Nucleus accumbens (tissue), 56 donors: ENCODE measurements at regions not wholly inside any gene's neighbourhood (a gene's known extent, or its start where the extent isn't known, plus 50 kb on each side); places are given as distances from the start of the nearest gene placed in this dataset.

Source experiments
- DNase-seq, 56 donors: peaks; one replicate each; lab custom pipeline; 2025; lab: John Stamatoyannopoulos, UW

DNA sequence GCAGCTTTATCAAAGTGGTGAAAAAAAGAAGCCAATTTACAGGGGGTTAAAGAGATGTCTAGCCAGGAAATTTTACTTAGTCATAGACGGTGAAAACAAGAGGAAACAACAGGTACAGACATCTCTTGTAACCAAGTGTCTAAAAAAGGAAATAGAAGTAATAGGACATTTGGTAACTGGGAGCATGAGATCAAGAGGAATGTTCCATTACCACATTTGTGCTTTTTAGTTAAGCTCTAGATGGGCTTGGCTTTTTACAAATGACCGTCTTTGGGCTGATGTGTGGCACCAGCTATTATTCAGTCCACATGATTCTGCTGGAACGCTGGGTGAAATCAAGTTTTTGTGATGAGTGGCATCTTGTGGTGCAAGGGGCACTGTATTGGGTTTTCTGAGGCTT is 179.5 kb downstream of the SMIM20 start:
- no peak for DNase-seq

DNA sequence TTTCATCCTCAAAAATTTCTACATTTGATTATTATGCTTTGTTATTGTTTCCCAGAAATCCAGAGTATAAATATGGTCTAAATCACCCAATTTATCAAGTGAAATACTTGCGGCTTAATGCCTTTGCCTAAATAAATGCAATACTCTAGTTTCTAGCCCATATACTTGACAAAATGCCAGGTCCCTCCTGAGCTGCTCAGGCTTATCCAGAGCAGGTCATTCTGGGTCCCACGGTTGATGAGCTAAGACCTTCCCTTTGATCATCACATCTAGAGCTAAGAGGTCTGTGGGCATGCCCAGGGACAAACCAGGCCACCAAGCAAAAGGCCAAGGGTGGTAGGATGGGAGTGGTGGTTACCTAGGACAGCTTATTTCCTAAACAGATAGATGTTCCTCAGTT is 180.1 kb downstream of the SMIM20 start:
- DNase-seq, result no peak

DNA sequence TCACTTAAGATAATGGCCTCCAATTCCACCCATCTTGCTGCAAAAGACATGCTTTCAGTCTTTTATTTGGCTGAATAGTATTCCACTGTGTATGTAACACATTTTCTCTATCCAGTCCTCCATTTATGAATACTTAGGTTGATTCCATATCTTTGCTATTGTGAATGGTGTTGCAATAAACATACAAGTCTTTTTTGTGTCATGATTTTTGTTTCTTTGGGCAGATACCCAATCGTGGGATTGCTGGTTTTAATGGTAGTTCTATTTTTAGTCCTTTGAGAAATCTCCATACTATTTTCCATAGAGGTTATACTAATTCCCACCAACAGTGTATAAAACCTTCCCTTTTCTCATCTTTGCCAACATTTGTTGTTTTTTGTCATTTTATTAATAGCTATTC is 180.9 kb downstream of the SMIM20 start:
- no peak for DNase-seq

DNA sequence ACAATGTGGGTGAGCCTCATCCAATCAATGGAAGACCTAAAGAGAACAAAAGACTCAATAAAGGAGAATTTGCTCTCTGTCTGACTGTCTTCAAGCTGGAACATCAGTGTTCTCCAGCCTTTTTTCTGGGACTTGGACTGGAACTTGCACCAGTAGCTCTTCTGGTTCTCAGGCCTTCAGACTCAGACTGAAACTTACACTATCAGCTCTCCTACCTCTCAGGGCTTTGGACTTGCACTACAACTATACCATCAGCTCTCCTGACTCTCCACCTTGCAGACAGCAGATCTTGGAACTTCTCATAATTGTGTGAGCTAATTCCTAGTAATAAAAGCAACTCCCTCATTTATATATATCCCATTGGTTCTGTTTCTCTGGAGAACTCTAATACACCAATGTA is 185.9 kb downstream of the SMIM20 start:
- DNase-seq, result no peak

DNA sequence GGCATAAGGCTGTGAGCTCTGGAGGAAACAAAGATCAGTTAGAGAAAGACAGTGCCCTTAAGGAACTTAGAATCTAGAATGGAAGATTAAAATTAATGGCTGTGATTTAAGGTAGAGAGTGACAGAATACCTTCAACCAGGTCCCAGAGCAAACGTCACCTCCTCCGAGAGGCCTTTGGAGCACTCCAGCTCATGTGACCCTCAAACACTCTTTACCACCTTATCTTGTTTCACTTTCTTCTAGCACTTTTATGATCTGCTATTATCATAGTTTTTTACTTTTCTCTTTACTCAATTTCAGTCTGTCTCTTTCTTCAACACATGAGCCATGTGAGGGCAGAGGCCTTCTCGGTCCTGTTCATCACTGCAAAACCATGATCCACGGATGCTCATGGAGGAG is 187.0 kb downstream of the SMIM20 start:
- no peak for DNase-seq

DNA sequence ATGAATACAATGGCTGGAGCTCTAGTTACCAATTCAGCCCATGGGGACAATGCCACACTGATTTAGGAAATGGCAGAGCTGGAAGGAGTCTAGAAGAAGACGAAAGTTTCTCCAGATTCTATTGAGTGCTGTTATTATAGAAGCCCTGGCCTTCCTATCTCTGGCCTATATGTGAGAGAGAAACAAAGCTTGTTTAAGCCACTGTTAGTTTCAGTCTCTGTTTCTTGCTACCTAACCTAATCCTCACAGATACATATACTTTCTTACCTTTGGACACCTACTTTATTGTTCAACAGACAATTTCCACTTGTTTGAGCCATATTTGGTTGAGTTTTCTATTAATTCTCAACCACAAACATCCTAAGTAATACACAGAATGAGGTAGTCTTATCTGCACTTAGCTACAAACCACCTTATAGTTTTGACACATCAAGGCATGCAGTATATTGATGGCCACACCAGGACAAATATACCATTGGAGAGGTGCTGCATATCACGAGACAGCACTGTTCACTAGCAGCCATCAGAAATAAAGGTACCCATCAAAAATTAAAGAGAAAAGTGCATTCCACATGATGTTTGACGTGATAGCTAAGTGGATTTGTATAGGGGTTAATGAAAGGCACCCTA is 190.2 kb downstream of the SMIM20 start:
- no peak for DNase-seq

DNA sequence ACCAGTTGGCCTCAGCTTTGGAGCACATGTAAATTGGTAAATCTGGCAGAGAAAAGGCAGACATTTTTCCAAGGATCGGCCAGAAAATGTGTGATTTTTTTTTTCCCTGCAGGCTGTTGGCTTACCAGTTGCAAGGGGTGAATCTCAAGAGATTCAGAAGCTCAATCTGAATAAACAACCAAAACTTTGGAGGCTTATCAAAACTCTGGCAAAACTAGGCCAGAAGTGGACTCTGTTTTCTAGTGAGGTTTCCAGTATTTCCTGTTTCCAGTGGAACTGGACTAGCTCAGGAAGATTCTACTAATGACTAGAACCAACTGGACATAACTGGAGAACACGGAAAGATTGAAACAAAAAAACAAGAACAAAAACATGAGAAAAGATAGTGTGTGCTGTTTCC is 191.3 kb downstream of the SMIM20 start:
- no peak for DNase-seq

DNA sequence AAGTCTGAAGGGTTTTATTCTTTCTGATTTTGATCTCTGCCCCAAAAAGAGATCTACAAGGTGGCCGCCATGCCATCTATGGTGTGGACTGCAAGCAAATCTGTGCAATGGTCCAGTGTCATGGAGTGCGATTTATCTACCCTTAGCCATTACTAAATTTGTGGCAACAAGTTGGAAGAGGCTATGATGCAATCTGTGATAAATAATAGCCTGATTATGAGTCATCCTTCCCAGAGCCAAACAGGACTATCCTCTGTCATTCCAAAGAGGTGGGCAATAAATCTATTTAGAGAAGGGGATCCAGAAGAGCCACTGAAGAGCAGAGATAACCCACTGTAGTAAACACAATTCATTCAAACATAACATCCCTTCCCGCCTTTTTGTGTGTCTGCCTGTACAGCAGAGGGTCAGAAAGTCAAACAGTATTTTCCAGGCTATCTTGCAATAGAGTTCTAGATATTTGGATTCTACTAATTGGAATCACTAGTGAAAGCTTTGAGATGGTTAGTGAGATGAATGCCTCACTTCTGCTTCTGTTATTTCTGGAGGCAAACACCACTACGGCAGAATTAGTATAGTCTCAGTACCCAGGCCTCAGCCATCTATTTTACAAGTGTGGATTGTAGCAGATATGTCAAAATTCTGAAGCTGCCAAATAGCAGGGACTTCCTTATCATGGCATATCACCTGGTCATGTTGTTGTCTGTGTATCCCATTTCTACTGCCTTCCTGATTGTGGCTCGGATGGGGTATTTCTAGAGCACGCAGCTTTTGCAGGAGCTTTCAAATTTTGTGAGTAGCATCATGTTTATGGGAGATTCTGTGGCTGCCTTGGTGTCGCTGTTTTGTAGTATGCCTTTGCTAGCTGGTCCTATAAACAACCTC is 192.0 kb downstream of the SMIM20 start:
- DNase-seq, result no peak

DNA sequence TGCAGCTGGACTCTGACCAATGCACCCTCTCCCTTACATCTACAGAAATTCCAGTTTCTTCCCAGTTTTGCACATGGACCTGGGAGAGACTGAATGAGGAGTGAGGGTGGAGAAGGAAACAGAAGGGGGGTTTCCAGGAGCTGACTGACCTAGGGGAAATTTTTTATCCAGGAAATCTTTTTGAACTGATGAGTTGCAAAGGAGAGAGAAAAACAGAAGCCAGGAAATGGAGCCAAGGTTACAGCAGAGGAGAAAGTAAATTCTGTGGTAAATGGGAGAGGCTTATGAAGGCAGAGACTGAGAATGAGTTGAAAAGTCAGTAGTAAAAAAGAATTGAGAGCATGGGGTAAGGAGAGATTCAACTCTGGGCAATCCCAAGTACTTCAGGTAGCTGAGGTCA is 192.8 kb downstream of the SMIM20 start:
- DNase-seq, result no peak

DNA sequence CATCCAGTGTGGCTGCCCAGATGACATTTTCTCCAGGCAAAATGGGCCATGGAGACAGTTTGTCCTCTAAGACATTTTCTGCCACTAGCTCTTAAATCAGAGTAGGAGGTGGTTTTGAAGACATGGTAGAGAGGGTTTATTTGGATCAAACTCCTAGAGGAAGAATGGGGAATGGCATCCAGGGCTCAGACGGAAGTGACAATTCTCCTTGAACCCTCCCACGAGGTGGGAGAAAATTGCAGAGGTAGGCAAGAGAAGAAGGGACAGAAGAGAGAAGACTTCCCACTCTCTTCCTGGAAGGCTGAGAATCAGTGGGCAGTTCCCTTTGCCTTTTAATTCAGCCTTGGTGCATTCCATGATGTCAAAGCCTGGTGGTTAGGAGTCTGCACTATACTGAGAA is 194.0 kb downstream of the SMIM20 start:
- DNase-seq, result no peak

DNA sequence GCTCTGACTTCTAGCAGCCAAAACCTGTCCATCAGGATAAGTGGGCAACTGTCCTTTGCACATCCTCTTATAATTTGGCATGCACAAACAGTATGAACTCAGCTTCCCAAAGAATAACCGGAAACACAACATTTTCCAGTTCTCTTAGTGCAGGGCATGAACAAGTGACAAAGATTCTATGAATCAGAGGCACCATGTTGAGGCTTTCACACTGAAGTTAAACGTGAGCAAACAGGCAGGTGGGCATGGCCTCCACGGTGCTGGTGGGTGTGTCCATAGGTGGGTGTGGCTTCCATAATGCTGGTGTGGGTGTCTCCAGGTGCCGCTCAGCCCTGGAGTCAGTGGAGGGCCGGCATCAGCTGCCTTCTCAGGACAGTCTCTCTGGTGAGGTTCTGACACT is 196.5 kb downstream of the SMIM20 start:
- no peak for DNase-seq

DNA sequence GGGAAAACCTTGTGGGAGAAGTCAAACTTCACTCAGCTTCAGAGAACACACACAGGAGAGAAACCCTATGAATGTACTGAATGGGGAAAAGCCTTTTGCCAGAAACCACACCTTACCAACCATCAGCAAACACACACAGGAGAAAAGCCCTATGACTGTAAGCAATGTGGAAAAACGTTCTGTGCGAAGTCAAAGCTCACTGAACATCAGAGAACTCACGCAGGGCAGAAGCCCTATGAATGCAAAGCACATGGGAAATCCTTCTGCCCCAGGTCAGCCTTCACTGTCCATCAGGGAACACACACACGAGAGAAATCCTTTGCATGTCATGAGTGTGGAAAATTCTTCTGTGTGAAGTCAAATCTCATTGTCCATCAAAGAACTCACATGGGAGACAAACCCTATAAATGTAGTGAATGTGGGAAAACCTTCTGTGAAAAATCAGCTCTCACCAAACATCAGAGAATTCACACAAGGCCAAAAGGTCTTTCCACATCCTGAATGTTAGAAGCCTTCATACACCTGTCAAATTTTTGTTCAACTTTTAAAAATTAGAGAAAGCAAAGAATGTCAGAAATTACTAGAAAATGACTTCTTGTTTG is 199.4 kb downstream of the SMIM20 start:
- no peak for DNase-seq

DNA sequence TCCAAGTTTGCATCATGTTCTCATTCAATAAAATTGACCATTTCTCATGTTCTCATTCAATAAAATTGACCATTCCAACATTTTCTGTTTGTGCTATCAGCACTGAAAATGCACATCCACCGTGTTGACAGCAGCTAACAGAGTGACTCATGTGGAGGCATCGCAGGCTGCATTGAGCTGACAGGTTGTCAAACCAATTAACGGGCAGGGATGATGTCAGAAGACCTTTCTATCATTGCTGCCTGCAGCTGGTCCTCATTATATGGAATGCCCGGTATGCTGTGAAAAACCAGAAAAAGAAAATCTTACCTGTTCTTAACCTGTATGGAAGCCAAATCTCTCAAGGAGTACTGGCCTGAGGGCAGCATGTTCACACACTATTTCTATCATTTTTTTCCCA is 202.0 kb downstream of the SMIM20 start:
- no peak for DNase-seq

DNA sequence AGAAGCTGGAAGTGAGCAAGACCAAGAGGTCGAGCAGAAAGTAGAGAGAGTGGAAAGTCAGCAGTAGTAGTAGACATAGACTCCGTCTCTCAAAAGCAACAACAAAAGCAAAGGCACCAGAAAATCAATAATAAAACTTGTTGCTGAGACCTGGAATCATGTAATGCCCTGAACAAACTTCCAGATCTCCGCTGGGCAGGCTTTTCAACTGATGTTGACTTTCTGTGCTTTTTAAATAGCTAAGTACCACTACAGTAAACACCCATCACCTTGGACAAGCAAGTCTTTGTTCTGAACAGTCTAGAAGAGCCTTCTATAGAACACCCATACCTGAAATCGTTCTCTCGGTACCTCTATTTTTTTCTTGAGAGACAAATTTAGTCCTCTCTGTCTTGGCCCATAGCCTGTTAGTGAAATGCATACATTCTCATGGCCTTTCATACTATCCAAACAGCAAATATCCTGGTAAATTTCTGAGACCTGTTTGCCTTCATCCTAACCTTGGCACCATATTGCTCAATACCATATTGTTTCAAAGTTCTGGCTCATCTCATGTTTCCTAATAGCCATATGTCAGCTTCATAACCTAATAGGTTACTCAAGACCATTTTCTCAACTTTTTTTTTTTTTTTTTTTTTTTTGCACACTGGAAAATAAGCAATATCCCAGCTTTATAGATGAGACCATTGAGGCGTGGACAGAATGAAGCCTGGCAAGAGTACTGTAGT is 200.6 kb upstream of the RBPJ start:
- no peak for DNase-seq

DNA sequence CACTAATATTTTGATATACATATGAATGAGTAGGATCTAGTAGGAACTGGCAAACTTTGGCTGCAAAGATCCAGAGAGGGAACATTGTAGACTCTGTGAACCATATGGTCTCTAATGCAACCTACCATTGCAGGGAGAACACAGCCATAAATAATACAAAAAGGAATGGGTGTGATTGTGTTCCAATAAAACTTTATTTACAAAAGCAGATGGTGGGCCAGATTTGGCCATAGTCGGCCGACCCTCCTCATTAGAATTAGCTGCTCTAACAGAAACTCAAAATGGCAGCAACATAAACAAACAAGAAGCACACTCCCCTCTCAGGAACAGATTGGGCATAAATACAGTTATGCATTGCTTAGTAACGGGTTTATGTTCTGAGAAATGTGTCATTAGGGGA is 198.1 kb upstream of the RBPJ start:
- DNase-seq, result no peak

DNA sequence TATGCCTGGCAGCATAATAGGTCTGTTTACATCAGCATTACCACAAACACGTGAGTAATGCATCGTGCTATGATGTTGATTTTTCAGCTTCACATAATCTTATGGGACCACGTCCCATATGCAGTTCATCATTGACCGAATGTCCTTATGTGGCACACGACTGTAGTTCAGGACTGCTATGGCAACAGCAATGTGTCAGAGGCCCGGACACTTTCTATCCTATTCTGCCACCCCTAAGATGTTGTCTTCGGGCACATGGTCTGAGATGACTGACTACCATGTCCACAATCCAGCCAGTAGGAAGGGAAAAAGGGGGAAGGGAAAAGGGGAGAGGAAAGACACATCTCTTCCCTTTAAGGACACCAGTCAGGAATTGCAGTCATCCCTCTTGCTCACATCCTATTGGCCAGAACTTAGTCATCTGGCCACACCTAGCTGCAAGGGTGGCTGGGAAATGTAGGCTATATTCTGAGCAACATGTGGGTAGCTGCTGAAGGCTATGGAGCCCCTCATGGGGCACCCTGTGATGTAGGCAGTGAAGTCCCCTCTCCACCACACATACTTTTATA is 196.0 kb upstream of the RBPJ start:
- DNase-seq, result no peak

DNA sequence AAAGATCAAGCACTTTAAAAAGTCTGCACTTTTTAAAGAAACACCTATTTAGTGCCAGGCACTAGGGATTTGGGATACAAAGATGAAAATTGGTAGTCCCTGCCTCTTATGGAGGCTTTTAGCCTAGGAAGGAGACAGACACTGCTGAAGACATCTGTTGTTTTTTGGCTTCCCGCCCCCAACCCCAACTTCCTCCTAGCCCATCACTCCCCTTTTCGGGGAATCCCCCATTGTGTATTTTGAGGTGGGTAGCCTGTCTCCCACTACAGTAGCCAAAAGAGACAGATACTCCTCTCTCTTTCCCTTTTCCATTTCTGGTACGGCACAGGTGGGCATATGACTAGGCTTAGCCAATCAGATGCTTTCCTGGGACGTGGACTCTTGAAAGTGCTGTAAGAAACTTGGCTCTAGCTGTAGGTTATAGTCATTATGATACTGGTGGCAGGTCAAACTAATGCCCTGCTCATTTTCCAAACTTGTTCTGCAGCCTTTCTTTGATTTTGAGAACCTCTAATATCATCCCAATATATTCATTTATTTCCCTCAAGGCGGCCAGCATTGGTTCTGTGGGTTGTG is 194.6 kb upstream of the RBPJ start:
- no peak for DNase-seq

DNA sequence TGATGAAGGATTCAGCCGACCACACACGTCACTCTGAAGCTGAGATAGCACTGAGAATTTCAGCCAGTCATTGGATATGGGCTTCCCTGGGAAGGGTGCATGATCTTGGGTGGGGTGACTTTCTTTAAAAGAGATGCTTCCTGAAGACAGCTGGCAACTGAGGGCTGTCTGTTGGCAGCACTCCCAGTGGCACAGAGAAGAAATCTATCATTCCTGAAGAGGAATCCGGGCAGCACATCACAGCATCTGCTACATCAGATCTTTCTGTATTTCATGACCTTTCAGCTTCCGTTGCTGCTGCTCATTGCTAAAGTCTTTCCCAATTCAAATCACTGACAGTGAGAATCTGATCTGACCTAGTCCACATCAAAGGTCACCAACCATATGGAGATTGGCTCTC is 193.8 kb upstream of the RBPJ start:
- DNase-seq, result no peak

DNA sequence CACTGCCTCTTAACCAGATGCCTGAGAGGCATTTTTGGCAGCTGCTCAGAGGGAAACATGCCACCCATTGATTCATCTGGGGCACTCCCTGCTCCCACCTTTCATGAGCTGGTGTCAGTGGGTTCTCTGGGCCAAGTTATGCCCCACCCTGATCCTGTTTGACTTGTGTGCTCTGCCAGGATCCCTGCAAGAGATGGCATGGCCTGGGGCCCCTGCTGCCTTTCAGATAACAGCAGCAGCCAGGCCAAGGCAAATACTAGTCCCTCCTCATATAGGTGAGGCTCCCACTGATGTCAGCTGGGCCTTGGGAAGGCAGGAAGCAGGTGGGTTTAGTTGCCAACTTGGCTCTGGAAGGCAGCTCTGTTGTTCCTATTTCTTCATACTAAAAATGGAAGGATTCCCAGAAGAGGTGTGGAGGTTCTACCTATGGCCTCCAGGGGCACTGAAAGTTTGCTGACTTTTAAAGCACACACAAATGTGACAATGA is 192.9 kb upstream of the RBPJ start:
- DNase-seq, result no peak

DNA sequence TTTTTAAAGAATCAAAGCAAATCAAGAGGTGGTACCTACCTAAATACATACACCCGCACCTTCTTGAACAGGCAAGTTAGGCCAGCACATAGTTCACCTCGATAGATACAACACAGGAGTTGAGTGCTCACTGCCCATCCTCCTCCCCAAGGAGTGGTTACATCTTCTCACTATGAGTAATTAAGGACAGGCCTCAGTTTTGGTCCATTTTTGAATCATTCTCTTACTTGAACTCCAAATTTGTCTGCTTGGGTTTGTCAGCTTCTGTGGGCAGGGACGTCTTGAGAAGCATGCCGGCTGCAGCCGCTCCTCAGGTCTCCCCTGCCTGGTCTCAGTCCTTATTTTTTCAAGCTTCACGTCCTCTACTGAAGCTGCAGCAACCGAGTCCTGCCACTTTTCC is 190.6 kb upstream of the RBPJ start:
- DNase-seq, result no peak
